CD4-positive, alpha-beta T cell treated with Interferon alpha-2 for 1 hour (primary cell): ENCODE measurements at regions not wholly inside any gene's neighbourhood (a gene's known extent, or its start where the extent isn't known, plus 50 kb on each side); places are given as distances from the start of the nearest gene placed in this dataset.

Experiments
- DNase-seq, 2 donors: peaks; one replicate each; pipeline ENCODE4 v3.0.0-alpha.2; 2020 to 2022

- DNase-seq: no peak
Measured at GRCh38 chr6:79763301-79763700, 132.2 kb downstream of the SH3BGRL2 start.

DNA sequence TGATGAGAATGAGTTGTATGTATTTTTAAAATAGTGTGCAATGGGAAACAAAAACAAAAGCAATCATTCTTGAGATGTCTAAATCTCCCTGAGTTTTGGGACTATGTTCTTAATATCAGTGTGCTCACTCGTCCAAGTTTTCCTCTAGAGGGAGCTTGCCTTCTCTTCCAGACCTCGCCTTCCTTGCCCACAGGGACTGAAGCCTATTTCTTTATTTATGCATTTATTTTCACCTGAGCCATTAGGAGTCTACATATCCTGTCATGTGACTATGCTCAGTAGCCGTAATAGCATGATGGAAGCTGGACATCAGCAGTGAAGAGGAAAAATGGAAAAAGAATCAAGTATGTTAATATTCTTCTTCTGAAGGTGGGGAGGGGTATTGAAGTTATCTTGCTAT is 131.2 kb downstream of the SH3BGRL2 start:
- DNase-seq: no peak

DNA sequence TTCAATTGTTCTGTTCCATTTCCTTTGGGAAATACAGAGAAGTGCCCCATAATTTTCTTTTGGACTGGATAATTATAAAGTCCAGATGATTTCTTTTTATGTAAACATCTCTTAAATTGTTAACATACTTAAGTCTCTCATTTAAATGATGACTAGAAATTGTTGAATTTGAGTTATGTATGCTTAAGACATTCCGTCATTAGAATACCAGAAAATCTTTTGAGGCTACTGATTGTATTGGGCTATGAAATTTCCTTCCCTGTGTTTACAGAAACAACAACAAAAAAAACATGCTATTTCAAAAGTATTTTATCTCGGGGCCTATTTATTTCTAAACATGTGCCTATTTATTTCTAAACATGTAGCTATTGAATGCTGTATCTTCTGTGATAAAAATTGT is 125.4 kb downstream of the SH3BGRL2 start:
- DNase-seq: no peak

DNA sequence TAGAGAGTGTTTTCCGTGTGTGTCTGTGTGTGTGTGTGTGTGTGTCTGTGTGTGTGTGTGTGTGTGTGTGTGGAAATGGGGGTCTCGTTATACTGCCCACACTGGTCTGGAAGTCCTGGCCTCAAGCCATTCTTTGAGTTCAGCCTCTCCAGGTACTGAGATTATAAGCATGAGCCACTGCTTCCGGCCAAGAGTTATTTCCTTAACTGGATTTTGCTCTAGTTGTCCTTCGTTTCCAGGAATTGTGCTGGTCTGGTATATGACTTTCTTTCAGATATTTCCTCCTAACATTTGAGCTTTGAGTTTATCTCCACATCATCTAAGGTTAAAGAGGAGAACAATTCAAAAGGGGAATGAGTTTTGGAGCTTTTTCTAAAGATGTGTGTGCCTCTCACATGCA is 124.8 kb downstream of the SH3BGRL2 start:
- no peak for DNase-seq
